Midbrain (tissue), 1 donor: ENCODE measurements at regions not wholly inside any gene's neighbourhood (a gene's known extent, or its start where the extent isn't known, plus 50 kb on each side); places are given as distances from the start of the nearest gene placed in this dataset.
A peak's percentile ranks its signal among the peaks of the same experiment; 100 is the strongest.
"Not testable (repeated sequence)": the region's sequence is repeated elsewhere in the genome, so short reads cannot be mapped to it uniquely, and the experiment has no call there.

Experiments used
- DNase-seq: peaks from one replicate; lab custom pipeline; 2025; lab: John Stamatoyannopoulos, UW

DNA sequence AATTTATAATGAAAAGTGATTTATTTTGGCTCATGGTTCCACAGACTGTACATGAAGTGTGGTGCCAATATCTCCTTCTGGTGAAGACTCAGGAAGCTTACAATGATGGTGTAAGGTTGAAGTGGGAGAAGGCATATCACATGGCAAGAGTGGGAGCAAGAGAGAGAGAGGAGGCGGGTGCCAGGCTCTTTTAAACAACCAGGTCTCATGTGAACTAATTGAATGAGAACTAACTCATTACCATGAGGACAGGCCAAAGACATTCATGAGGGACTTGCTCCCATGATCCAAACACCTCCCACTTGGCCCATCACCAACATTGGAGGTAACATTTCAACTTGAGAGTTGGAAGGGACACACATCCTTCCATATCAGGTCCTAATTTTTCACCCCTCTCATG, 155.2 kb downstream of the SLC38A4 start:
- DNase-seq, result no peak

DNA sequence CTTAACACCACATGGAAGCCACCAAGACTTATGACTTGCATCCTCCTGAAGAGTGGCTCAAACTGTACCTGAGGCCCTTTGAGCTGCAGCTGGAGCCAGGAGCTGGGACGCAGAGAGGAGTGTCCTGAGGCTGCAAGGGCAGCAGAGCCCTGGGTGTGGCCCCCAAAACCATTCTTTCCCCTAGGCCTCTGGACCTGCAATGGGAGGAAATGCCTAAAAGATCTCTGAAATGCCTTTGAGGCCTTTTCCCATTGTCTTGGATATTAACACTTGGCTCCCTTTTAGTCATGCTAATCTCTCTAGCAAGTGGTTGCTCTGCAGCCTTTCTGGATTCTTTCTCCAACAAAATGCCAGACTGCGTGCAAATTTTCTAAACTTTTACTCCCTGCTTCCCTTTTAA, 156.1 kb downstream of the SLC38A4 start:
- DNase-seq, result no peak

DNA sequence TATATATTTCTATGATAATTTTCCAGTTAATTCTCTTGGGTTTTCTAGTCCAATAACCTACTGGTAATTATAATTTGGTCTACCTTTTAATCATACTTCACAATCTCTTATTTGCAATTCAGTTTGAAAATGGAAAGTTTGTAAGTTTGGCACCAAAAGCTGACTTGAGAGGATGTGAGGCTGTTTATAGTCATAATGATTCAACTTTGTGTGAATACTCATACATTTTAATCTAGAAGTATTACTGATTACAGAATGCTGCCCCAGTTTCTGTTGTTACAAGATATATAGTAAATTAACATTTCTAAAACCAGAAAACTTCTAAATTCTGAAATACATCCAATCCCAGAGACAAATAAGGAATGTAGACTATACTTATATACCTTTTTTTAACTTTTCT, 158.2 kb downstream of the SLC38A4 start:
- no peak for DNase-seq

DNA sequence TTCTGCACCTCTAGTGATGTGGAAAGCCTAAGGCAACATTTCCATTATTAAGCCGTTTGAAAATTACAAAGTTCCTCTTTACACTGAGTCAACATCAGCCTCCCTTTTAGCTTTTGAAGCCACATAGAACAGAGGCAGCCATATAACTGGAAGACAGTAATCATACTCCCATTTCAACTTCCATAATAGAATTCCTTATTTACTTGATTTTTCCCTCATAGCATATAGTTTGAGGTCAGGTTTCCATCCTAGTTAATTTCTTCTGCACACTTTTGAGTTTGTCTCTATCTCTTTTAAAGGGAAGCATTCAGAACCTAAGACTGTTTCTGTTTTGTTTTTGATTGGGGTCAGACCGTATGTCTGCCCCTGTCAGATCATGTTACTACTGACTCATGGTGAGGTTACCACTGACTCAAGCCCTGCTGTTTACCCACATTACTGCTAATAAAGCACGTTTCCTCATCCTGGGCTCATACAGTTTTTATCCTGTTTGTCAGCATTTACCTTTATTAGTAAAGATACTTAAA, 161.0 kb downstream of the SLC38A4 start:
- DNase-seq, result no peak

DNA sequence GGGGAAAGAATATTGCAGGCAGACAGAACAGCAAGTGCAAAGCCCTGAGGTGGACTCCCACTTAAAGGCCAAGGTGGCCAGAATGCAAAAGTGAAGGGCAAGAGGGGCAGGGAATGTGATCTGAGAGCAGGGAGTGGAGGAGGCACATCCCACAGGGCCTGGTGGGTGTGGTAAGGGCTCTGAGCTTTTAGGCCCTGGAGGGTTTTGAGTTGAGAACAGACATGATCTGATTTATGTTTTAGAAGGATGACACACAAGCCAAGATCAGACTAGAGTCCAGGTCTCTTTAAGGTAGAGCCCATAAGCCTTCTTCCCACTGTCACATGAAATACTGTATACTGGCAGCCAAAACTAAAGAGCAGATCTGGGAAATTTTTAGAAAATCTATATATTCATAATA, 162.5 kb downstream of the SLC38A4 start:
- no peak for DNase-seq

DNA sequence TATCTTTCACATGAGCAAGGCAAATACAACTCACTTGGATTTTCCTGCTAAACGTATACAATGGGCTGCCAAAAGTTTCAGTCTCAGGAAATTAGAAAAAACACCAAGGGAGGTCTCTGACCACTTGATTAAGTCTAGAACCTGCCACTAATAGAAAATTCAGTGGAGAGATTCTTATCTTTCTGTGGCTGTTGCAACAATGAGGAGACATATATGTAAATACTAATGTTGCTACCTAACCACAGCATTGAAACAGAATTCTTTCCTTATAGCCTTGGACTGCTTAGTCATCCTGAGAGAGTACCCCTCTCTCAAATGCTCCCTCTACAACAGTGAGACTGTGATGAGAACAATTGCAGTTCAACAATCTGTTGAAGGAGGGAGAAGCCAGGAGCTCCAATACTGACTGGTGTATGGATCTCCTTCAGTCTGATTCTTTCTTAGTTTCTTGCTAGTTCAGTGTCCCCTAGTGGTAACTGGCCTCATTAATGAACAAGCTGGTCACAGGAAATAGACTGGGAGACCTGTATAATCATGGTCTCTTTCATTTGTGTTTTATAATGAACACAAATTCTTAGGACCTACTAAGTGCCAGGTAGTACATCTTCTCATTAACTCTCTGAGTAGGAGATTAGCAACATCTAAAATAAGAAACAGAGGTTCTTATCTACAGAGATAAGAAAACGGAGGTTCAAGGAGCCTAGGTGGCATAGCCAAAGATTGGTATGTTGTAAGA, 164.5 kb downstream of the SLC38A4 start:
- peak; percentile 57 for DNase-seq

DNA sequence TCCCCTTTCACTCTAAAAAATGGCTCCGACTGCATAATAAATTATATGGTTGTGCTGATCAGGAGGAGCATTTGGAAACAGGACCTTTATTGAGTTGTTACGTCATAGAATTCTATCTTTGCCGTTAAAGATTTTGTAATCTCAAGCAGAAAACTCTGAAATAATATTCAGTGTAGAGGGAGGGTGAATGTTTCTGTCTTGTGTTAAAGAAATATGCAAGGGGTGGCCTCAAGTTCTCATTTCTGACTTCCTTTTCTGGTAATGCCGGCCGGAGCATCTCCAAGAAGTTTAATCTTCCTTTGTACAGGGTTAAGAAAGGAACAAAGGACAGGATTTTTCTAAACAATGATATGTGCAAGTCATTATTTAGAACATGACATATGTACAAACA, 165.1 kb downstream of the SLC38A4 start:
- no peak for DNase-seq

DNA sequence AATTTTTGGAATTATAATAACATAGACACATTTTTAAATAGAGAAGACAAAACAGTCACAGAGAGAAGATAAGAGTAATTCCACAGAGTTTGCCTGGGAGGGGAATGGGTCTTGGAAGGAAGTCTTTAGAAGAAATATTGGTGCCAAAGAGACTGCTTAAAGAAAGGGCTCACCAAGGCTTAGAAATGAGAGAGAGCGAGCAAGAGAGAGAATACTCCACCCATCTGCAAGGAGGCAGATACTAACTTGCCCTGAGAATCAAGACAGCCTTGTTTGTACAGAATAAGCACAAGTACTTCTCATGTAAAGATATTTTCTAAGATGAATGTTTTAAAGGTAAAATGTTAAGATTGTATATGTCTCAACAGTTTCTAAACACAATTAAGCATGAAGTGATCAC, 165.5 kb downstream of the SLC38A4 start:
- DNase-seq, result no peak

DNA sequence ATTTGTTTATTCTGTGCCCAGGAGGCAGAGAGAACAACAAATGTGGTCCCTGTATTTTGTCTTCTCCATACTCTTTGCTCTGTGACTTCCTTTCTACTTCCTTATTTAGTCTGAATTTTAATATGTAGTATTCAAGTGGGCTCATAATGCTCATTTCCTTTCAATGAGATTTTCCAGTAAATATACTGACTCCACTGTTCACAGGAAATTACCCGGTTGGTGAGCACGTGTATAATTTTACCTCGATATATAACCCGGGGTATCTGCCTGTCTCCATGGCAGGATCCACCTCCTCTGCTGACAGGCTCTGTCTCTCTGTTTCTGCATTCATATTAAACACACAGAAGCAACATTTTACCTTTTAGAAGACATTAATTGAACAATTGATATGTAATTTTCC, 166.0 kb downstream of the SLC38A4 start:
- no peak for DNase-seq

DNA sequence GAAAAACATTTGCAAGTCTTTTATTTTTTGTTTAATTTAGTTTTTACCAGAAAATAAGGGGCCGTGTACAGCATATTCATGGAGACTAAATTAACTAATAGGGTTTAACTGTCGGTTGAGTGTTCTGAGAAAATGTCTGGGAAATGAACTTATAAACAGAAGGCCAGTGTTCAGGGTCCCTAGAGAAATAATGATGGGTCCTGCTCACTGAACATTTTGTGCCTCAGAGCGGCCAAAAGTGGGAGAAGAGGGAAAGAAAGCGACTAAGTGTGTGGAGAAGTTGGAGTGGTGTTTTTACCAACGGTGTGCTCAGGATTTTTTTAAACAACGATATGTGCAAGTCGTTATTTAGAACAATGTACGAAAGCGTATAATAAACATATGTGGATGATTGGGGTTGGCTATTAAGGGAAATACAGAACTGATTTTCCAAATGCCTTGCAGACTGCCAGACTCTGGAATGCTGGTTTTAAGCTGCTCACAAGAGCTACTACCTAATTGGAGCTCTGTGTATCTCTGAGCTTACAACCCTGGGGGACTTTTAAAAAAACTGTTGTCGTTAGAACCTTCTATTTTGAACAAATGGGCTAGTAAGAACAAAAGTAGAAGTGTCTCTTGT, 166.7 kb downstream of the SLC38A4 start:
- DNase-seq, result peak; percentile 6

DNA sequence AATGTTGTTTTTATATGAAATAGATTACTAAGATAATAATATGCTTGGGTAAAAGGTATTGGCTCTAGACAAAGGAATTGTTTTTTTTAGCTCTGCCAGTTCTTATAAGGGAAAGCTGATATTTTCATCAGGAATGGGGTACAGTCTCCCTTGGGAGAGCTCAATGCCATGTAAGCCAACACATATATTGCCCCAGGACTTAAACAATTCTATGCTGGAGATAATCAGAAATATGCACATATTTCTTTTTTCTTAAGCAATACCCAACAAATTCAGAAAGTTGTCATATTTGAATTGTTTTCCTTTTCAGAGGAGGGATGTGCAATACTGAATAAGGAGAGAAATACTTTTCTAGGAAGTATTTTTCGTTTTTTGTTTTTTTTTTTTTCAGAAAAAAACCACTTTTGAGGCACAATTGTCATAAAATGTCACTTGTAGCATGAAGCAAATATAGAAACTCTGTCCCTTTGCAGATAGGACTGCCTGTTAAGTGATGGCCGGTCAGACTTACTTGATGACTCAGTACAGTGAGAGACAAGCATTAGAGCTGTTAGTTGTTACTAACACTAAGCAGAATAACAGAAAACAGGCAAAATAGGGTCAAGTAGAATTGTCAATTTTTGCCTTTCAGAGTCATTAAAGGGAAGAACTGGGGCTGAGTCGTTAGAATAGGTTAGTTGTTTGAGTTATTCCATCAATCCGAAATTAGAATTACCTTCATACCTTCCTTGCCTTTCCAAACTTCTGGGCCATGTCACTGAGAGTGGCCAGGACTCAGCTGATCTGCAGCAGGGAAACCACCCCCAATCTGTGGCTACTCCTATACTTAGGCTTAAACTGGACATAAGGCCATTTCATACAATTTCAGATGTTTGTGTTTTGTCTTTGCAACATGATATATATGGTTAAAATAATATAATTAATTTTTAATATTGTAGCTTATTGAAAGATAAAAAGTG, 168.1 kb downstream of the SLC38A4 start:
- no peak for DNase-seq

DNA sequence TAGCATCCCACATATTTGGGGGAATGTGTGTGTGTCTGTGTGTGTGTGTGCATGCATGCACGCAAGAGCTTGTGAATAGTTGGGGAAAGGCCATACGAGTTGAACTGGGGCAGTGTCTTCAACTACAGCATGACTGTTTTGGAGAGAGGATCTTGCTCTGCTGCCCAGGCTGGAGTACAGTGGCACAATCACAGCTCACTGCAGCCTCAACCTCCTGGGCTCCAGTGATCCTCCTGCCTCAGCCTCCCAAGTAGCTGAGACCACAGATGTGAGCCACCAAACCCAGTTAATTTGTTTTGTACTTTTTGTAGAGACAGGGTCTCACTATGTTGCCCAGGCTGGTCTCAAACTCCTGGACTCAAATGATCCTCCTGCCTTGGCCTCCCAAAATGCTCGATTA, 169.8 kb downstream of the SLC38A4 start:
- not testable (repeated sequence) for DNase-seq

DNA sequence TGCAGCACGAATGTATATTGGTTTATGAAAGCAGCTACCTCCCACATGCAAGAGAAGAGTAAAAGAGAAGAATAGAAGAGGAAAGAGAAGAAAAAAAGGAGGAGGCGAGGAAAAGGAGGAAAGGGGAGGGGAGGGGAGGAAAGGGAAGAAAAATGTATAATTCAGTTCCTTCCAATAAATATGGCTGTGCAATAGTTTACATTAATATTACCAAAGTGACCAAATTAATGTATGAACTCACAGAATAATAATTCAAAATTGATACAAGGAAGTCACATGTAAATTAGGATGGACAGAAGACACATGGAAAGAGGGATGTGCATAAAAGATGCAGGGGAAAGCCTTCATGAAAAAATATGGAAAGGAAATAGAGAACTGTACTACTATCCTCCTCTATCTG, 172.5 kb downstream of the SLC38A4 start:
- DNase-seq, result no peak

DNA sequence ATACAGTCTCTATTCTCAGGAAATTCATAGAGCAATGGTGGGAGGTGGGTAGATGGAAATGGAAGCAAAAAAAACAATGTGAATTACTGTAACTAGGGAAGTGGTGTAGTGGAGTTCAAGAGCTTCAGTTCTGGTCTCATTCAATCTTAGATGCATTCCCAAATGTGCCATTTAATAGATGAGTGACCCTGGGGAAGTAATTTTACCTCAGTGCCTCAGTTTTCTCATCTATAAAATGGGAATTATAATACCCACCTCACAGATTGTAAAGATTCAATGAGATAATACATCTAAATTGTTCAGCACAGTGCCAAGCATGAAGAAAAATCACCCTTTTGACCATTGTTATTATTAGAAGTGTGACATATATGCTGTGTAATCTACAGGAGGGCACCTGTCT, 173.1 kb downstream of the SLC38A4 start:
- no peak for DNase-seq

DNA sequence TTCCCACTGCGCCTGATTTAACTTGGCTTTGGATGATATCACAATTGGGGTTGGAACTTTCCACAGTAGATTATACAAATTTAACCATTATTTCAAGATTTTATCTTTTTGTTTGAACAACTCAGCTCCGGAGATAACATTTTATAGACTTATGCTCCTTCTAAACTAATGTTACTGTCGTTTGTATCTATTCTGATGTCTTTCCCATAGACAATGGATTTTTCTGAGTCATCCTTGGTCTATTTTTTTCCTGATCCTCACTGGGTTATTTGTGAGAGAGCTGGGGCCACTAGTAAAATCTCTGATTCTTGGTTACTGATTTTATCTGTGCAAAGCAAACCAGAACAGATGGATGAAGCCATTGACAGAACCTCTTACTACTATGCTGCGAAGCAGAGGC, 175.1 kb downstream of the SLC38A4 start:
- no peak for DNase-seq

DNA sequence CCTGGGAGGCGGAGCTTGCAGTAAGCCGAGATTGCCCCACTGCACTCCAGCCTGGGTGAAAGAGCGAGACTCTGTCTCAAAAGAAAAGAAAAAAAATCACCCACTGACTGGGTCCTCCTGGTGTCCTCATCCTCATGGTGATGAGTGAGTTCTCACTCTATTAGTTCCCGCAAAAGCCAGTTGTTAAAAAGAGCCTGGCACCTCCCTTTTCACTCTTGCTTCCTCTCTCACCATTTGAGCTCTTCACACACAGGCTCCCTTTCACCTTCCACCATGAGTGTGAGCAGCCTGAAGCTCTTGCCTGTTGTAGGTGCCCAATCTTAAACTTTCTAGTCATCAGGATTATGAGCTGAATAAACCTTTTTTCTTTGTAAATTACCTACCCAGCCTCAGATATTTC, 176.4 kb downstream of the SLC38A4 start:
- DNase-seq, result no peak

DNA sequence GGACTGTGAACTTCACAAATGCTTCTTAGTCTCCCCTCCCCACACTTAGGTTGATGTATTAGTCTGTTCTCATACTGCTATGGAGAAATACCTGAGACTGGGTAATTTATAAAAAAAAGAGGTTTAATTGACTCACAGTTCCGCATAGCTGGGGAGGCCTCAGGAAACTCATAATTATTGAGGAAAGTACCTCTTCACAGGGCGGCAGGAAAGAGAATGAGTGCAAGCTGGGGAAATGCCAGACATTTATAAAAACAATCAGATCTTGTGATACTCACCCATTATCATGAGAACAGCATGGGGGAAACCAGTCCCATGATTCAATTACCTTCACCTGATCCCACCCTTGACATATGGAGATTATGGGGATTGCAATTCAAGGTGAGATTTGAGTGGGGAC, 178.8 kb downstream of the SLC38A4 start:
- DNase-seq, result no peak

DNA sequence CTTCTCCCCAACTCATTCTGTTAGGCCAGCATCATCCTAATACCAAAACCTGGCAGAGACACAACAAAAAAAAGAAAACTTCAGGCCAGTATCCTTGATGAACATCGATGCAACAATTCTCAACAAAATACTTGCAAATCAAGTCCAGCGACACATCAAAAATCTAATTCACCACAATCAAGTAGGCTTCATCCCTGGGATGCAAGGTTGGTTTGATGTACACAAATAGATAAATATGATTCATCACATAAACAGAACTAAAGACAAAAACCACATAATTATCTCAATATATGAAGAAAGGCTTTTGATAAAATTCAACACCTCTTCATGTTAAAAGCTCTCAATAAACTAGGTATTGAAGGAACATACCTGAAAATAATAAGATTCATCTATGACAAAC, 184.1 kb downstream of the SLC38A4 start:
- DNase-seq, result not testable (repeated sequence)

DNA sequence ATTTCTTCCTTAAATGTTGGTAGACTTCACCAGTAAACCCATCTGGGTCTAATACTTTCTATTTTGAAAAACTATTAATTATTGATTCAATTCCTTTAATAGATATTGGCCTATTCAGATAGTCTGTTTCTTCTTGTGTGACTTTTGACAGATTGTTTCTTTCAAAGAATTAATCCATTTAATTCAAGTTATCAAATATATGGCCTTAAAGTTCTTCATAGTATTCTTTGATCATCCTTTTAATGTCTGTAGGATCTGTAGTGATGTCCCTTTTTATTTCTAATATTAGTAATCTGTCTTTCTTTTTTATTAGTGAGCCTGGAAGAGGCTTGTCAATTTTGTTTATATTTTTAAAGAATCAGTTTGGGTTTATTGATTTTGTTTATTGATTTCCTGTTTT, 190.0 kb downstream of the SLC38A4 start:
- DNase-seq, result no peak

DNA sequence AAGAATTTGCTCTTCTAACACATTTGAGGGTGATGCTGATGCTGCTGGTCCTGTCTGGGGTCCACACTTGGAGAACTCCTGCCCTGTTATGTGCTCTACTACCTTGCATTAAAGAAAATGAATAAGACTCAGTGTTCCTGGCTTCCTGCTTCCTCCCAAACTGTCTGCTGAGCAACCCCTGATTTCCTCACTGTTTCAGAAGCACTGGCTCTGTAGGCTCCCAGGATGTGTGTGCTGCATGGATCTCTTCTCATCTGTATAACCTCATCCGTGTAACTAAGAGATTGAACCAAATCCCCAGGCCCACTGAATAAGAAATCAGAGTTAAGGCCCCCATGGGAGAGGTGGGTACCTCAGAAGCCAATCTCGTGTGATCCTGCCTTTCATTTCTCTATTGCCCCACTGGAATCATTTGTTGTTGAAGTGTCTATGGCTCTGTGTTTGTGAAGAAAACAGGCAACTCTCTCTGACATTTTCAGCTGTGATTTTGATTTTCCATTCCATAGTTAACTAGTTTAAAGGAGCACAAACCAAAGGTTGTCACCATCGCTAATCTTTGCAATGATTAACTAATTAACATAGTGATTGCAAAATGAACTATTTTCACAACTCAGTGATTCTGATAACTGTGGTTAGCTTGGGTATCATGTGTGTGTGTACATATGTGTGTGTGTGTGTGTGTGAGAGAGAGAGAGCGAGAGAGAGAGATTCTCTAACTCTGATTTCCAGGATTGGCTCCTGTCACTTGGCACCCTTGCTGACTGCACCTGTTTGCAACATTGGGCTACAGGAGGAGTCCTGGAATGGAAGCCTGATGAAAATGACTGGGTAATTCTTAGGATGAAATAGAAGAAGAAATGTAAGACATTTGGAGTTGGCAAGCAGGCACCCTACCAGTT, 196.2 kb downstream of the SLC38A4 start:
- DNase-seq, result no peak

DNA sequence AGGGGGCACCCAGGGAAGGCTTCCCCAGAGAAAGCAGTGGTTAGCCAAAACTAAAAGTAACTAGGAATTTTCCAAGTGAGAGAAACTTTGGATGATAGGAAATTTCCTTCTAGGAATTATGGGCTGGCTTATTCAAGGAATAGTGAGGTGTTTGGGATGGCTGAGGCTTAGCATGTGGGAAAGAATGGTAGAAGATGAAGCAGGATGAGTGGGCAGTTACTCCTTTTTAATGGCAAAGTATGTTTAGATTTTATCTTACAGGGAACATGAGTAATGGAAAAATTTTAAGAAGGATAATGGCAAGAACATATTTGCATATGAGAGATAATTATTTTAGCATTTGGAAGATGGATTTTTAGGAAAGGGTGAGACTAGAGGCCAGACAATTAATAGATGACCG, 197.6 kb downstream of the SLC38A4 start:
- no peak for DNase-seq

DNA sequence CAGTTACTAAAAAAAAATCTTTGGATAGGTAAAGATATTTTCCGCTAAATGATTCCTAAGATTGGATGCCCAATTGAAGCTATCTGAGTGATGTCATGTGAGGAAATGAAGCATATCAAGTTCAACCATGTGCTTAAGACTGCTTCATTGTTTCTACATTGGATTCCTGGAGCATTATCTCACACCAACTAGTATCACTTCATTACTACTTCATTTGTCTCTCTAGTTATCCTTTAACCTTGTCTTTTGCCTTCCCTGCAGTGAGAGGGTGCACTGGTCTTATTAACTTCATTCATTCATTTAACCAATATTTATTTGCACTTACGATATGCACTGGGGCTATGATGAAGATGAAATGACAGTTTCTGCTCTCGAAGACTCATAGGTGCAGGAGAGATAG, 198.1 kb downstream of the SLC38A4 start:
- no peak for DNase-seq
